GM13977 (cell line): ENCODE measurements at regions not wholly inside any gene's neighbourhood (a gene's known extent, or its start where the extent isn't known, plus 50 kb on each side); places are given as distances from the start of the nearest gene placed in this dataset.
"Not testable (repeated sequence)": the region's sequence is repeated elsewhere in the genome, so short reads cannot be mapped to it uniquely, and the experiment has no call there.

Experiments
- DNase-seq: peaks from one replicate; pipeline ENCODE4 v3.0.0; 2012; ENCODE audit warnings: low spot score
- CTCF ChIP-seq: IDR thresholded peaks from 2 replicates; pipeline ENCODE4 v1.5.1; 2012; ENCODE audit warnings: mild to moderate bottlenecking, control low read depth; ENCODE audit not compliant: insufficient read depth; ENCODE audit errors: extremely low read depth, missing control alignments
- in situ Hi-C: fragments of 300-500 bp; cut with MboI; formaldehyde crosslinking; loops from one replicate; pipeline ENCODE4 v1.12.0; 2022; ENCODE audit warnings: low sequenced_read_pairs, low pct_unique_long_range_greater_than_20kb, mixed read lengths, inconsistent platforms; ENCODE audit not compliant: unreplicated experiment

GRCh38 chr4:148654131-148654530, 211.9 kb upstream of the NR3C2 start:
- in situ Hi-C loops = no loop called here
- no peak for TF ChIP-seq CTCF
- DNase-seq = no peak

GRCh38 chr4:148653681-148654080, 211.5 kb upstream of the NR3C2 start:
- no peak for TF ChIP-seq CTCF
- DNase-seq = no peak
- in situ Hi-C loops = no loop called here

- DNase-seq = no peak
- TF ChIP-seq CTCF = no peak
- in situ Hi-C loops = no loop called here
These were observed 209.8 kb upstream of the NR3C2 start for GRCh38 chr4:148651991-148652390.

GRCh38 chr4:148649652-148650331, 207.6 kb upstream of the NR3C2 start:
- no peak for DNase-seq
- in situ Hi-C loops = no loop called here
- TF ChIP-seq CTCF = no peak

- no peak for DNase-seq
- TF ChIP-seq CTCF = no peak
- in situ Hi-C loops = no loop called here
These were observed 201.6 kb upstream of the NR3C2 start for GRCh38 chr4:148643851-148644250.

- in situ Hi-C loops = no loop called here
- TF ChIP-seq CTCF = no peak
- DNase-seq = no peak
These were observed 200.7 kb upstream of the NR3C2 start for GRCh38 chr4:148642907-148643306.

- in situ Hi-C loops, DNase-seq: not testable (repeated sequence)
These were observed 195.9 kb upstream of the NR3C2 start for GRCh38 chr4:148638079-148638478.

- in situ Hi-C loops, DNase-seq: not testable (repeated sequence)
These were observed 195.2 kb upstream of the NR3C2 start for GRCh38 chr4:148637453-148637852.
